Stimulated activated CD4-positive, alpha-beta T cell treated with anti-CD3 and anti-CD28 coated beads, Interleukin-15, amount 100 ng/mL, for 24 hours (primary cell): ENCODE measurements at regions not wholly inside any gene's neighbourhood (a gene's known extent, or its start where the extent isn't known, plus 50 kb on each side); places are given as distances from the start of the nearest gene placed in this dataset.
"Not testable (repeated sequence)": the region's sequence is repeated elsewhere in the genome, so short reads cannot be mapped to it uniquely, and the experiment has no call there.

Experiments used
- DNase-seq: peaks from one replicate; pipeline ENCODE4 v3.0.0-alpha.2; 2020

DNA sequence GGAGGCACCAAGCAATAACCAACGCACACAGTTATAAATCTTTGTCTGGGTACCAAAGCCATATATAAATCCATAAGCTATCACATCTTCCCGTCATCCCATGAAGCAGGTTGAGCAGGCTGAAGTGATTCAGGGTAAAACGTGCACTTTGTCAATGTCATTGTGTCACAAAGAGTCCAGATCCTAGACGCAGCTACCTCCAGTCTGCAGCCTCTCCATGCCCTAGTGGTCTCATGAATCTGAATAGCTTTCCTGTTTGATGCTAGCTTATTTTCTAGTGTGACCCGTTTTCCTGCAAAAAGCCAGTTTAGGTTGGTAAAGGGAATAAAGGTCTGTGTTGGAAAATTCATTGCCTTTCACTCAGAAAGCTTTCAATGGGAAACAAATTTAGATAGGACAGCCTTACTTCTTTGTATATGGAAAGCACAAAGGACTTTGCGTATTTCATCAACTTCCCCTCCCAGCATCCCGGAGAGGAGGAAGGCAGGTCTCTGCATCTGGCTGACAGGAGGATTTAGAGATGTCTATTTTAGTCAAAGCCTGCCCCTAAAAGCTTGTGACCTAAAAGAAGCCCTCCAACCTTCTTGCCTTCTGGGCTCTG is 222.3 kb upstream of the ARL4C start:
- DNase-seq = no peak

DNA sequence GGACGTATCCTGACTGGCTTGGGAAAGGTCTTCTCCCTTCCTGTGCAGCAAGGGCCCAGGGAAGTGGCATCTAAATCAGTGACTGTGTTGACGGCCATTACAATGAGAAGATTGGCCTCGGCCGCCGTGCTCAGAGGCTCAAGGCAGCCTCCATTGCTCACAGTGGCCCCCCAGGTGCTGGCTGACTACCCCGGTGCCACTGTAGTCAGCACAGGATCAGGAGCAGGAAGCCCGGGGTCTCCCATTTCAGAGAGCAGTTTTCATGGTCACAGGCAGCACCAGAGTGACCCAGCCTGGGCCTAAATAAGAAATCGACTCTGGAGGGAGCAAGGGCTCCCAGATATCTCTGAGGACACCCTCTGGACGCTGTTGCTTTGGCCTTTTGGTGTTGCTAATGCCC is 219.4 kb upstream of the ARL4C start:
- DNase-seq = no peak

DNA sequence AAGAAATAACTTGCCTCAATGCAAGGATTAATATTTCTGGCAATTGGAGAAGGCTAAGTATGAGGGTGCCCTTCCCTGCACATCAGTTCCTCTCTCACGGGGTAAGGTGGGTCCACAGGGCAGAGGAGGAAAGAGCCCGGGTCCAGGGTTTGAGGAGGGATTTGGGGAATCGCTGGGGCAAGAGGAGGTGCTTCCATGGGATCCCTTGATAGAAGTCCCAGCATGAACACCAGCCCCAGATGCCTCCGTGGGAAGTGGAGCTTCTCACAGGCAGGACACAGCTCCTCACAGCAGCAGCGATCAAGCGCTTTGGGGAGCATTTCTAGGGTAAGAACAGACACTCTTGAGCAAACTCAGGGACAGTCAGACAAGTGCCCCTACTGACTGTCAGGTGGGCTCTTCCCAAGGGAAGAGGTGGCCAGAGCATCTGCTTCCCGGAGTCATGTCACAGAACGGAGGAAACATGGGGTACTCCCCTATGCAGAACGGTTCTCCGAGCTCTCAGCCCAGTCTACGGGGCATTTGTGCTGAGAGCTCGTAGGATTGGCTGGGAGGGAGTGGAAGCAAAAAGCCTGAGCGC is 218.9 kb upstream of the ARL4C start:
- DNase-seq = no peak

DNA sequence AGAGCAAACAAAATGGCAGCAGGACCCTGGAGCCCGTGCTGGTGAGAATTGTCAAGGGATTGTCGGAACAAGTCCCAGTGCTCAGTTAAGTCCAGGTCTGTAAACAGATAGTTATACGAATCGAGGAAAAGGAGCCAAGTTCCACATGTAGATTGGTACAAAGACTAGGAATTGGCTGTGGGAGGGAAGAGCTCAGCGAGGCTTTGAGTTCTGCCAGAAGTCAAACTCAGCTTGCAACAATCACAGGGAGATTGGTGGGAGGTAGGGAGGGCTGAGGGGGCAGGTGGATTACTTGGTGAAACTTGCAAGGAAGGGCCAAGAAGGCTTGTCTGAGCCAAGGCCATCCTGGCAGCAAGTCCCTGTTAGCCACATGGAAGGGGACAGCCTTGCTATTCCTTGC is 217.8 kb upstream of the ARL4C start:
- DNase-seq = no peak

DNA sequence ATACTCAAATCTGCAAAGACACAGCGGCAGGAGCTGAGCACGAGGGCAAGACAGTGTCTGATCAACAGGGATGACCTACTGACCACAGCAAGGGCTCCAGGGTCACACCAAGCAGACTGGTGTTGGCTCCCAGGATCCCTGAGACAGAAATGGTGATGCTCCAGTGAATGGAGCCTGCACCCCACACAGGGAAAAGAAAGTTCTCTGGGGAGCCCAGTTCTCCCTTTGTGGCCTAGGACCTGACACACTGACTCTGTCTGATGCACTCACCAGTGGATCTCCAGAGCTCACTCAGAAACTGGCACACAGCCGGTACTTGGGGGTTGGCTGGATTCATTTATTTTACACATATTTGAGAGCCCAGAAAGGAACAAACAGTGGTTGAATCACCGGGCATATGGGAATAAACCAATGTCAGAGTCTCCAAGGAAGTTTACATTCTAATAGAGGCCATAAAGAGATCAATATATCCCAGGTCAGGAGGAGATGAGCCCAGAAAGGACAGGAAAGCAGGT is 215.6 kb upstream of the ARL4C start:
- DNase-seq = no peak

DNA sequence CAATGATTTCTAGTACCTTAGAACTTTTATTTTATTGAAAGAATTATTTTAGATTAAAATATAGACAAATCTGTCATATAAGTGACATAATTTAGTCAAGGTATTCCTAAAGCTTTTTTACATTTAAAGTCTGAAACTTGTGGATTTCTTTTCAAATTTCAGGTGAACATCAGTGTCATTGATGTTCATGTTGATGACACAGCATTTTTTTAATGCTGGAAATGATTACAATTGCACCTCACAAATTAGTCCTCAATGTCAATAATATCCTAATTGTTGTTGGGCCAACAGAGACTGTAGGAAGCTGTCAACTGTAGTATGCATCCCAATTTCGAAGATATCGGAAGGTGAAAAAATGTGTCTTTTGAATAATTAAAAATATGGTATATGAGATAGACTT is 214.4 kb upstream of the ARL4C start:
- no peak for DNase-seq

DNA sequence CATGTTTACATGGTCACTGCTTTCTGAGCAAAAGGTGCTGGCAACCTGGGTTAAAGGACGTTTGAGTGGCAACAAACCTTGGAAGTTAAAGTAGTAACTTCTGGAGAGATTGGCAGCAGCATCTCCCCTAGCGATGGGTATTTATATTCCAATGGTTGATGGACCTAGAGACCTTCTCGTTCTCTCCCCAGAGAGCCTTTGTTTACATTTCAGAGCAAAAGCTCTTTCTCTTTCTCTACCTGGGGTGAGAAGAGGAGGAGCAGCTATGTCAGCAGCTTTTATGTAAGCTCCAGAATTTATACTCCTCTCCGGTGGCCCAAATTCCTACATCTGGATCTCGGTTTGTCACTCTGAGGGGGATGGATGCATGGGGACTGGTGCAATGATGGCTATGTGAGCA is 213.7 kb upstream of the ARL4C start:
- DNase-seq = no peak

DNA sequence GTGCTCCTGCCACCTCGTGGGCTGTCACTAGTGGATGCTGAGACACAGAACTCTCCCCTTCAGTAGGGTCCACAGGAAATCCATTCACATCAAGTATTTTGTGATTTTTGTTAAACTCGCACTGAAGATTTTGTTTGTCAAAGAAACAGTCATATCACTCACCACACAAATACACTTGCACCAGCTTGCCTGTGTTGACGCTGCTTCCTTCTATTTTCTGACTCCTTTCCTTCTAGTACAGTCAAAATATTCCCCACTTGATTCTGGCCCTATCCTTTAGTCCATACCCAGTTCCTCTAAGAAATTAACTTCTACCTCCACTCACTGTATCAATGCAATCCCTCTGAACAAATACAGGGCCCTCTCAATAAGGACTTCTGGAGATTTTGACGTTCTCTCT is 213.2 kb upstream of the ARL4C start:
- DNase-seq = no peak

DNA sequence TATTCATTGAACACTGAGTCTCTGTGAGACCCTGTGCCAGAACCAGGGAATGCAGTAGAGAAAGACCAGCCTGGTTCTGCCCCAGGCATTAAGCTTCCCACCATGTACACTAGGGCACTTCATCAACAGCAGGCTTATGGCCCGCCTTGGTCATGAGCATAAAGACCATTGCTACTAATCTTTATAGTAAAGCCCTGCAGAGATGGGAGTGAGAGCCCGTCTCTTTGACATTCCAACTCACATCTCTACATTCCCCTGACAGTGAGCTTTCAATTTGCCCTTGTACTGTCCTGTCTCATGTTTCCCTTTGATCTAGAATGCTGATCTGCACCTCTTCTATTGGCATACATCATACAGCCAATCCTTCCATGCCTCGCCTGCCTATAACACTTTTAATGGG is 211.8 kb upstream of the ARL4C start:
- no peak for DNase-seq

DNA sequence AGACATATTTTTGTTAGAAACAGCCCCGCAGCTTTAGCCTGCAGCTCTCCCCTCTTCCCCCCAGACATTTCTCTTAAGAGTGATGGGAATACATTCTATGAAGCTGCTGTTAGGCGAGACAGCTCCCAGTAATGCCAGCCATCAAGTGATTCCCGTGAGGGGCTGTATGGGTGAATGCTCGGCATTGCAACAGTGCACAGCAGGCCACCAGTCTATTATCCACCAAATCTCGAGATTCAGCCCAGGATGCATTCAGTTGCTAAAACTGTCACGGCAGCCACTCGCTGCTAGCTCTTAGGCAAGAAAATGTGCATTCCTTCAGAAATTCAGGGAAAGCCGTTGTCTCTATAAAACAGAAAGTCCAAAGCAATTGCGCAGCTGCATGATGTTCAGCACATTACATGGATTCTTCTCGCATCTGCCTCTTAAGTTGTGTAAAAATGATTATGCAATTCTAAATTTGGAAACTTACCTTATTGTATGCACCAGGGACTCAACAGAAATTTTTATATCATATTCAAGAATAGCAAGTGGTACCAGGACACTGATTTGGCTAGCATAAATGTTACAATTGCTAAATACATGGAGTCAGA is 211.3 kb upstream of the ARL4C start:
- no peak for DNase-seq

DNA sequence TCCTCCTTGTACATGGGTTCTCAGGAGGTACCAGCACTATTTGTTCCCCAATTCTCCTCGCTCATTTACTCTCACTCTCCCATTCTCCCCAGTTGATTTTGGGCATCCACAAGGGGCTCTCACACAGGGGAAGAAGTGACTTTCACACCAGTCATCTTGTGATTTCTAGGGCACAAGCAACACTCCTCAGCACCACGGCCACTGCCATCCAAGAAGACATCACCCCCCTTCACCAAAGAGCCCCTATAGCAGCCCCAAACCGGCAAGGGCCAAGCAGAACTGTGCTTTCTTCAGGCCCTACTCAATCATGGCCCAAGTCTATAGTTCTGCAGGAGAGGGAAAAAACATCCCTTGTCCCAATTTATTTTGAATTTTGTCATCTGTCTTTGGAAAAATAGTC is 209.2 kb upstream of the ARL4C start:
- no peak for DNase-seq

DNA sequence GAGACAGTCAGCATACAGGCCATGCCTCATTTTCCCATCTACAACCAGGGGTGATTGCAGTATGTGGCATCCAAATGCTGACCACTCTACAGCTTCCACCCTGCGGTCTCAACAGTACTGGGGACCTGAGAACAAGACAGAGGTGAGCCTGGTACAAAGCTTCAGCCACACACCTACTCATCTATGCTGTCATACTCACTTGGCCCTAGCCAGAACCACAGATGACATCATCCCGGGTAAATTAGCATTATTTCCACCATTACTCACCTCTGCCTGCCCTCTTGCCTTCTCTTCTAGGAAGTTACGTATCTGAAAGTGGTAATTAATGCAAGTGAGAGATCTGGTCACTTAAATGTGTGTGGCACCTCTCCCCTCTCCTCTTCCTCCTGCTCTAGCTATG is 208.2 kb upstream of the ARL4C start:
- DNase-seq = peak; percentile 6

DNA sequence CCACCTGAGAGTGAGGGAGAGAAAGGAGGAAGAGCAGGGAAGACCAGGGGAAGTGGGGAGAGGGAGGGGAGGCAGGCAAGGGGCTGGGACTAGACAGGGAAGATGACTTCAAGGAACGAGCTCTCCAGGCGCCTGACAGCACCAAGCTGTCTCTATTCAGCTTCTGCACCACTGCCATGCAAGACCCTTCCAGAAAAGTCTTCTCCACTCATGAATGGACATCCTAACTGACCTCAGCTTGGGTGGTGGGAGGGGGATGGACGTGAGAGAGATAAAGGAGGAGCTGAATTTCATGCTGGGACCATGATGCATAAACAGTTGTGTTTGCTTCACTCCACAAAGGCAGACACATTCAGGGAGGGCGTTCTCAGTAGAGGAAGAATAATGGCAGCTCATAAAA is 206.4 kb upstream of the ARL4C start:
- no peak for DNase-seq

DNA sequence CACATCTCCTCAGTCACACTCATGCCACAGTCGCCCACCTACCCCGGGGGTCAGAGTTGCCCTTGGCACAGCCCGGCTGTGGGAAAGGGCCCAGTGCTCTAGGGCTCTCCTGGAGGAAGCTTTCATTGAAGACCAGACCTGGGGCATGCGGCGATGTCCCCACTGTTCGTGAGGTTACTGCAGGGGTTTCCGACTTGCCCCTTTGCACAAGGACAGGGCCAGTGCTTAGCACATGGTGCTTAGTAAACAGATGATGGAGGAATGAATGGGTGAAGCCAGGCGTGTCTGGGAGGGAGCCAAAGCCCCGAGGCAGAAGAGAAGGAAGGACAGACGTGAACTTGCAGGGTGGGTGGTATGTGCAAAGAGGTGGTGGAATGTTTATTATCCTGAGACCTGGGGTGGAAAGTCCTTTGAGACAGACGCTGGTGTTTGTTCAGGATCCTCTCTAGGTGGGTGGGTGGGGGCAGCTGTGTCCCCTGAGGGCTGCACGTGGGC is 205.9 kb upstream of the ARL4C start:
- no peak for DNase-seq

DNA sequence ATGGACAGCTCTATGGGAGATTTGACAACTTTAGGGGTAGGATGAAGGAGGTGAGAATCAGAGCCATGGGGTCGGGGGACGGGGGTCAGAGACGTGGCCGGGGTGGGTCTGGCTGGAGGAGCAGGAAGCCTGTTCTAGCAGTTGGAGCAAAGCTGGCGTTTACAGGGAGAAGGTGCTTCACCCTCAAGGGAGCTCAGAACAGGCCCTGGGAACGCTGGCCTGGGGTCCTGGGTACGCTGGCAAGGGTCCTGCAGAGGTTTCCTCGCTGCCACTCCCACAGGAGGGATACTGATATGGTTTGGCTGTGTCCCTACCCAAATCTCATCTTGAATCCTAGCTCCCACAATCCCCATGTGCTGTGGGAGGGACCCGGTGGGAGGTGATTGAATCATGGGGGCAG is 205.0 kb upstream of the ARL4C start:
- no peak for DNase-seq

DNA sequence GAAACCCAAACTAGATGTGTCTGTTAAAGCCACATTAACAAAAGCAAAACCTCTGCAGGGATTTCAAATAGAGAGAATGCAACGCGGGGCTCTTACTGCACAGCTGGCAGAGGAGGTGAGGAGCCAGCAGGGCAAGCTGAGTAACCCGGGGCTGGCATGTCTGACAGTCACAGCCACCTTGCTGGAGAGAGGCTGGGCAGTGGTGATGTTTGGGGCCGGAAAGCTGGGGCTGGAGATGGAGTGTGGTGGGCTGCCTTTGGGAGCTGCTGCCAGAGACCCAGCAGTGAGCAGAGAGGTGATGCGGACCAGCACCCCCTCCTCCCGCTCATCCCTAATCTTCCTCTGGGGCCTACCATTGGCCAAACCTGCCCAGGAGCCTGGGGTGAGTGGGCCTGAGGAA is 204.5 kb upstream of the ARL4C start:
- no peak for DNase-seq

DNA sequence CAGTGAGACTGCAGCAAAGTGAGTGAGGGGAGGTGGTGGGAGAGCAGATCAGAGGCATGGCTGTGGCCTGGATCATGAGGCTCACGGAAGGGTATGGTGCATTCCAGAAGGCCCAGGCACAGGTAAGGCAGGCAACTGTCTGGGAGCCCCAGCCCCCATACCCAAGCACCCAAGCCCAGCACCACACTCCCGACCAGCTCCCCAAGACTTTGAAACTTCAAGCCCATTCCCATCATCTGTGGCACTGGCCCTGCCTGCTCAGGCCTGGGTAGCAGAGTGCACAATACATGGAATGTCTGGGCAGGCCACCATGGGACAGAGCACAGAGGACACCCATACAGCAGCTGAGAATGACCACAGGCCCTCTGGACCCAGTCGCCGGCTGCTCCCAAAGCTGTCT is 202.6 kb upstream of the ARL4C start:
- no peak for DNase-seq

DNA sequence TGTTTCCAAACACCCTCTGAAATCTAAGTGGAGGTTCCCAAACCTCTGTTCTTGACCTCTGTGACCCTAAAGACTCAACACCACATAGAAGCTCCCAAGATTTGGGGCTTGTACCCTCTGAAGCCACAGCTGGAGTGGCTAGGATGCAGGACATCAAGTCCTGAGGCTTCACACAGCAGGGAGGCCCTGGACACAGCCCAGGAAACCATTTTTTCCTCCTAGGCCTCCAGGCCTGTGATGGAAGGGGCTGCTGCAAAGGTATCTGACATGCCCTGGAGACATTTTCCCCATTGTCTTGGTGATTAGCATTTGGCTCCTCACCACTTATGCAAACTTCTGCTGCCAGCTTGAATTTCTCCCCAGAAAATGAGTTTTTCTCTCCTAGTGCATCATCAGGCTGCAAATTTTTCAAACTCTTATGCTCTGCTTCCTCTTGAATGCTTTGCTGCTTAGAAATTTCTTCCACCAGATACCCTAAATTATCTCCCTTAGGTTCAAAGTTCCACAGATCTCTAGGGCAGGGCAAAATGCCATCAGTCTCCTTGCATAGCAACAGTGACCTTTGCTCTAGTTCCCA is 200.5 kb upstream of the ARL4C start:
- DNase-seq = not testable (repeated sequence)

DNA sequence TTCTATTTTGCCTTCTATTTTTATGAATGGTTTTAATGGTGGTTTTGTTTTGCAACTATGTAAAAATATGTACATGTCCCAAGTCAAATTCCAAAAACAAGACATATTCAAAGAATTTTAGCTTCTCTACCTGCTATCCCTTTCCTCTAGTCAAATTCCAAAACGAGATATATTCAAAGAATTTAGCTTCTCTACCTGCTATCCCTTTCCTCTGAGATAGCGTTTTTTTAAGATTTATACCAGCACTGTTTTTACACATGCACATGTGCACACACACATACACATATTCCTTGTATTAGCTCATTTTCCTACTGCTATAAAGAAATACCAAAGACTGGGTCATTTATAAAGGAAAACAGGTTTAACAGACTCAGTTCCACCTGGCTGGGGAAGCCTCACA is 199.1 kb upstream of the ARL4C start:
- DNase-seq = no peak

DNA sequence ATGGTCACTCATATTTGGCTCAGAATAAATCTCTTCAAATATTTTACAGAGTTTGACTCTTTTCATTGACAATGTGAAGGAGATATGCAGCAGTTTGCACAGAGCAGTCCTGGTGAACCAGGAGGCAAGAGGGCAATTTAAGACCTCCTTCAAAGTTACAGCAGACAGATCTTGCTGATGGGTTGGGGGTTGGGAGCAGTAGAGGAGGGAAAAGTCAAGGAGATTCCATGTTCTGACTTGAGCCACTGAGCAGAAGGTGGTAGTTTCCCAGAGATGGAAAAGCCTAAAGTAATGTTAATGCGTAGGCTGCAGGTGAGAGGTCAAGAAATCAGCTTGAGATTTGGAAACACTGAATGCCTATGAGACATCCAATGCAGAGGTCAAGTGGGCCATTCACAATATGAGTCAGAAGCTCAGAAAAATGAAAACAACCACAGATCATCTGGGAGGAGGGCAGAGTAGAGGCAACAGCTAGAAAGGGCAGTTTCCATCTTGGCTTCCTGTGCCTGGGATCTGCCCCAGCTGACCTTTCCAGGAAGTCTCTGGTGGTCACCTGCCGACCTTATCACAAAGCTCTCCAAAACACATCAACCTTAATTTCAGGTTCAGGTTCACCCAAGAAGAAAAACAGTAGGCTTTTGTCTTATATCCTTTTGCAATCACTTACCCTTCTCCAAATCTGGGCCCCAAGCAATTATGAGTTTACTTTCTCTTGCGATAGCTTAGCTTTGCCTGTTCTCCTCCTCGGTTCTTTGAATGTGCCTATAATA is 197.5 kb upstream of the ARL4C start:
- no peak for DNase-seq

DNA sequence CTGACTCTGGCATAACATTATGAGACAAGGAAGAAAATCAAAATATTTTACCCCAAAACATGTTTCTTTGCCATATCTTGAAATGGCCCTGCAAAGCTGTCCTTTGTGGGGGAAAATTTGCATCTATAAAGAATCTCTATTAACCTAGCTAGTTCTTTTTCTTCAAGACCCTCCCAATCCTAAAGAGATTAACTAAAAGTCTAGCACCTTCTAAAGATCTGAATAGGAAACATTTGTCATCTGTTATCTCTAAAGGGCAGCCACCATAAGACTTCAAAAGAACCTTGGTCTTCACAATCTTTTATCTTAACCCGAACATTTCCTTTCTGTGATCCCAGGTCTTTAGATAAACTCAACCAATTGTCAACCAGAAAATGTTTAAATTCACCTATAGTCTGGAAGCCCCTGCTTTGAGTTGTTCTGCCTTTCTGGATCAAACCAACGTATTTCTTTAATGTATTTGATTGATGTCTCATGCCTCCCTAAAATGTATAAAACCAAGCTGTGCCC is 196.9 kb upstream of the ARL4C start:
- DNase-seq = not testable (repeated sequence)

DNA sequence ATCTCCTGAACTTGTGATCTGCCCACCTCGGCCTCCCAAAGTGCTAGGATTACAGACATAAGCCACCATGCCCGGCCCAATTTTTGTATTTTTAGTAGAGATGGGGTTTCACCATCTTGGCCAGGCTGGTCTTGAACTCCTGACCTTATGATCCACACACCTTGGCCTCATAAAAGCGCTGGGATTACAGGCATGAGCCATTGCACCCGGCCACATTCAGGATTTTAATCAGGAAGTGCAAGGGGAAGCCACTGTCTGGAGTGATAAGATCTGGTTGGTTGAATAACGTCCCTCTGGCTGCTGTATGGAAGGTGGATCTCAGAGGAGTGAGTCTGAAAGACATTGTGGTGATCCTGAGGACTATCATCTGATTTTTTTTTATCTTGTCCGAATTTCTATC is 196.3 kb upstream of the ARL4C start:
- DNase-seq = not testable (repeated sequence)
